HCT116 (cell line): ENCODE measurements at regions not wholly inside any gene's neighbourhood (a gene's known extent, or its start where the extent isn't known, plus 50 kb on each side); places are given as distances from the start of the nearest gene placed in this dataset.

ENCODE experiments used
- ATAC-seq: fragments of 200-7000 bp; cut with Tn5 transposase; 2 replicates; pipeline ENCODE4 v1.9.1; 2020; ENCODE audit warnings: mild to moderate bottlenecking, moderate library complexity
- BruUV-seq: library from RNA; stranded (reverse); fragments of 400-500 nt; replicated peaks from 2 replicates; lab custom pipeline; 2021; lab: Mats Ljungman, UMichigan
- CTCF ChIA-PET: fragments of 300-600 bp; sonication (Branson Sonifier 250); formaldehyde crosslinking; loops from one replicate; lab custom pipeline; 2021; ENCODE audit warnings: antibody characterized with exemption; lab: Charles Lee
- POLR2A ChIA-PET: fragments of 300-600, 350-600 bp; sonication (Branson Sonifier 250); formaldehyde crosslinking; loops from one replicate; lab custom pipeline; 2021; ENCODE audit warnings: antibody characterized with exemption; lab: Charles Lee
- RAD21 ChIA-PET, 2 experiments: fragments of 300-600 bp; sonication (Branson Sonifier 250); formaldehyde crosslinking; loops; one replicate each; lab custom pipeline; 2023; ENCODE audit warnings: low total read pairs in 2 of 2; ENCODE audit not compliant: uncharacterized antibody in 2 of 2, unreplicated experiment in 2 of 2, low non-redundant PET in 1 of 2; lab: Charles Lee
- DNase-seq: peaks from one replicate; pipeline ENCODE4 v3.0.0-alpha.2; 2010; ENCODE audit warnings: low read depth, low spot score
- H2AFZ ChIP-seq: fragments of 200-600 bp; shearing (Covaris generic), sonication (generic); 2 replicates; pipeline ENCODE4 v1.6.1; 2017; ENCODE audit warnings: low read depth, mixed run types, mixed read lengths, antibody characterized with exemption, low read length; ENCODE audit not compliant: poor library complexity, severe bottlenecking
- H3K27ac ChIP-seq: 2 replicates; pipeline ENCODE4 v1.5.1; 2012; ENCODE audit warnings: low read depth, low read length
- H3K27me3 ChIP-seq: fragments of 200-600 bp; sonication (generic); 2 replicates; pipeline ENCODE4 v1.6.1; 2016; ENCODE audit warnings: mixed run types, low read length, mixed read lengths; ENCODE audit not compliant: insufficient read depth
- H3K36me3 ChIP-seq, 2 experiments: fragments of 200-500 bp in 1 of 2; fragments of 200-600 bp in 1 of 2; sonication (Bioruptor generic) in 1 of 2; sonication (generic) in 1 of 2; 2 replicates each; pipeline versions ENCODE4 v1.5.1 to v1.6.1; 2014 to 2016; ENCODE audit warnings: low read length in 2 of 2, inconsistent platforms in 1 of 2, mixed read lengths in 1 of 2, mixed run types in 1 of 2; ENCODE audit not compliant: insufficient read depth in 2 of 2, control insufficient read depth in 1 of 2
- H3K4me1 ChIP-seq, 2 experiments: fragments of 200-600 bp in 1 of 2; sonication (generic) in 1 of 2; 2 replicates each; pipeline versions ENCODE4 v1.5.1 to v1.6.1; 2012 to 2017; ENCODE audit warnings: low read length in 2 of 2, inconsistent platforms in 1 of 2, mild to moderate bottlenecking in 1 of 2, mixed read lengths in 1 of 2, mixed run types in 1 of 2, moderate library complexity in 1 of 2; ENCODE audit not compliant: insufficient read depth in 2 of 2, control insufficient read depth in 1 of 2
- H3K4me2 ChIP-seq: fragments of 200-600 bp; sonication (generic); 2 replicates; pipeline ENCODE4 v1.6.1; 2017; ENCODE audit warnings: mixed run types, low read length, mixed read lengths
- H3K4me3 ChIP-seq, 2 experiments: fragments of 200-600 bp in 1 of 2; sonication (generic) in 1 of 2; replicated peaks in 1 of 2; 2 replicates each; pipeline ENCODE4 v1.5.1; 2011 to 2016; ENCODE audit warnings: low read length in 2 of 2, control low read depth in 1 of 2, low read depth in 1 of 2, mild to moderate bottlenecking in 1 of 2, mixed read lengths in 1 of 2, mixed run types in 1 of 2
- H3K79me2 ChIP-seq: fragments of 200-600 bp; sonication (generic); 2 replicates; pipeline ENCODE4 v1.6.1; 2017; ENCODE audit warnings: mild to moderate bottlenecking, mixed run types, low read length, moderate library complexity, mixed read lengths; ENCODE audit not compliant: insufficient read depth
- H3K9ac ChIP-seq: fragments of 200-600 bp; sonication (generic); 2 replicates; pipeline ENCODE4 v1.6.1; 2016; ENCODE audit warnings: low read length, mixed read lengths
- H3K9me2 ChIP-seq: fragments of 200-600 bp; sonication (generic), shearing (Covaris generic); 2 replicates; pipeline ENCODE4 v1.6.1; 2017; ENCODE audit warnings: mixed run types, mild to moderate bottlenecking, moderate library complexity; ENCODE audit not compliant: insufficient read depth
- H3K9me3 ChIP-seq, 2 experiments: fragments of 200-500 bp in 1 of 2; fragments of 200-600 bp in 1 of 2; sonication (Bioruptor generic) in 1 of 2; sonication (generic) in 1 of 2; 2 replicates each; pipeline ENCODE4 v1.6.1; 2014 to 2017; ENCODE audit warnings: low read length in 2 of 2, mixed read lengths in 2 of 2, inconsistent platforms in 1 of 2, low read depth in 1 of 2, mild to moderate bottlenecking in 1 of 2, mixed run types in 1 of 2, moderate library complexity in 1 of 2; ENCODE audit not compliant: control insufficient read depth in 1 of 2, insufficient read depth in 1 of 2
- H4K20me1 ChIP-seq: fragments of 200-600 bp; sonication (generic), shearing (Covaris generic); 2 replicates; pipeline ENCODE4 v1.6.1; 2017; ENCODE audit warnings: mixed run types, mild to moderate bottlenecking, moderate library complexity; ENCODE audit not compliant: insufficient read depth
- CBX3 ChIP-seq: IDR thresholded peaks from 2 replicates; pipeline ENCODE4 v1.6.1; 2012; ENCODE audit warnings: low read depth
- CEBPB ChIP-seq: IDR thresholded peaks from 2 replicates; pipeline ENCODE4 v1.6.1; 2012; ENCODE audit warnings: low read depth
- CTCF ChIP-seq, 3 experiments: fragments of 200-600 bp in 1 of 3; sonication (generic) in 1 of 3; IDR thresholded peaks in 2 of 3; conservative IDR thresholded peaks in 1 of 3; 2 replicates each; pipeline ENCODE4 v1.5.1; 2012 to 2017; ENCODE audit warnings: low read depth in 2 of 3, low read length in 2 of 3, antibody characterized with exemption in 1 of 3, borderline replicate concordance in 1 of 3, control low read depth in 1 of 3, mild to moderate bottlenecking in 1 of 3, mixed read lengths in 1 of 3, mixed run types in 1 of 3, moderate library complexity in 1 of 3; ENCODE audit not compliant: insufficient read depth in 1 of 3
- EZH2phosphoT487 ChIP-seq: fragments of 200-600 bp; IDR thresholded peaks from 2 replicates; pipeline ENCODE4 v1.6.1; 2018; ENCODE audit warnings: antibody characterized with exemption, borderline replicate concordance
- FOSL1 ChIP-seq: IDR thresholded peaks from 2 replicates; pipeline ENCODE4 v1.6.1; 2012; ENCODE audit warnings: low read depth
- RAD21 ChIP-seq: IDR thresholded peaks from 2 replicates; pipeline ENCODE4 v1.6.1; 2012; ENCODE audit warnings: low read depth, mild to moderate bottlenecking
- REST ChIP-seq: IDR thresholded peaks from 2 replicates; pipeline ENCODE4 v1.6.1; 2012; ENCODE audit warnings: low read depth
- SIN3A ChIP-seq: IDR thresholded peaks from 2 replicates; pipeline ENCODE4 v1.6.1; 2012; ENCODE audit warnings: low read depth
- SP1 ChIP-seq: IDR thresholded peaks from 2 replicates; pipeline ENCODE4 v1.6.1; 2012; ENCODE audit warnings: low read depth
- SRF ChIP-seq: IDR thresholded peaks from 2 replicates; pipeline ENCODE4 v1.6.1; 2012; ENCODE audit warnings: low read depth
- ZBTB33 ChIP-seq: IDR thresholded peaks from 2 replicates; pipeline ENCODE4 v1.6.1; 2011; ENCODE audit warnings: mild to moderate bottlenecking, low read length, moderate library complexity; ENCODE audit not compliant: insufficient replicate concordance; ENCODE audit errors: extremely low read depth
- intact Hi-C: fragments of 100-400 bp; cut with micrococcal nuclease; formaldehyde crosslinking; loops from 2 replicates; pipeline ENCODE4 v1.10.0; 2022

GRCh38 chr2:139992078-139992477 lies 1211.9 kb upstream of the NXPH2 start:
- no peaks in the 10 kb centered on the region for H3K9me3 ChIP-seq
- no peak for TF ChIP-seq CBX3
- no peak for TF ChIP-seq FOSL1
- TF ChIP-seq SIN3A = no peak
- peak; percentile 30; the same call in 1 of the 2 replicates for TF ChIP-seq RAD21
- TF ChIP-seq CTCF (IDR thresholded peaks at IDR 0.05 in 2 of 3, conservative IDR thresholded peaks at IDR 0.05 in 1 of 3; ENCODE audit: borderline replicate concordance in 1 of 3, insufficient read depth in 1 of 3, low read depth in 2 of 3, low read length in 2 of 3) = peak in 2 of 3 experiments; percentile 42 to 48; a peak in 4 of 6 replicates
- TF ChIP-seq, all 23 proteins: peak for 2
- no peaks in the 10 kb centered on the region for H3K79me2 ChIP-seq
- intact Hi-C loops = no loop called here
- BruUV-seq = no TSS peak
- no peak overlapping the region for H3K4me2 ChIP-seq
- ChIA-PET POLR2A (no interaction called here), RAD21 (no interaction called here), CTCF (interaction anchor here (1.2 kb wide), 1 partner anchor 11 kb away, joined by 3 read pairs; no protein-coding TSS in a partner anchor)
- H3K9ac ChIP-seq = no peak overlapping the region
- peak; percentile 85 for ATAC-seq
- DNase-seq = peak; percentile 2
- H3K27ac ChIP-seq = no peak overlapping the region
- H3K27me3 ChIP-seq = no peaks in the 10 kb centered on the region
- H3K9me2 ChIP-seq = no peaks in the 10 kb centered on the region
- H3K4me1 ChIP-seq = no peaks in the 10 kb centered on the region
- no peak overlapping the region for H3K4me3 ChIP-seq
- no peaks in the 10 kb centered on the region for H3K36me3 ChIP-seq
- H2AFZ ChIP-seq = no peak overlapping the region
- H4K20me1 ChIP-seq = no peaks in the 10 kb centered on the region

- H3K79me2 ChIP-seq = no peaks in the 10 kb centered on the region
- H3K9me2 ChIP-seq = no peaks in the 10 kb centered on the region
- ATAC-seq (no peak), DNase-seq (no peak)
- H2AFZ ChIP-seq = no peak overlapping the region
- no peak for TF ChIP-seq FOSL1
- TF ChIP-seq EZH2phosphoT487 = no peak
- no peak for TF ChIP-seq CEBPB
- TF ChIP-seq REST = no peak
- no peak for TF ChIP-seq SP1
- TF ChIP-seq SRF = no peak
- TF ChIP-seq CBX3 = no peak
- TF ChIP-seq ZBTB33 = no peak
- no peak overlapping the region for H3K4me3 ChIP-seq
- H4K20me1 ChIP-seq = no peaks in the 10 kb centered on the region
- H3K9ac ChIP-seq = no peak overlapping the region
- BruUV-seq = no TSS peak
- intact Hi-C loops = no loop called here
- H3K4me2 ChIP-seq = no peak overlapping the region
- POLR2A ChIA-PET = no interaction called here
- no peaks in the 10 kb centered on the region for H3K27me3 ChIP-seq
- CTCF ChIA-PET = no interaction called here
- no peak overlapping the region for H3K27ac ChIP-seq
- H3K9me3 ChIP-seq = no peaks in the 10 kb centered on the region
- no peaks in the 10 kb centered on the region for H3K4me1 ChIP-seq
- H3K36me3 ChIP-seq = no peaks in the 10 kb centered on the region
- RAD21 ChIA-PET = no interaction called here
These were observed 1210.6 kb upstream of the NXPH2 start for GRCh38 chr2:139990646-139991335.
